ENCODE measurements at regions not wholly inside any gene's neighbourhood (a gene's known extent, or its start where the extent isn't known, plus 50 kb on each side); places are given as distances from the start of the nearest gene placed in this dataset.

DNA sequence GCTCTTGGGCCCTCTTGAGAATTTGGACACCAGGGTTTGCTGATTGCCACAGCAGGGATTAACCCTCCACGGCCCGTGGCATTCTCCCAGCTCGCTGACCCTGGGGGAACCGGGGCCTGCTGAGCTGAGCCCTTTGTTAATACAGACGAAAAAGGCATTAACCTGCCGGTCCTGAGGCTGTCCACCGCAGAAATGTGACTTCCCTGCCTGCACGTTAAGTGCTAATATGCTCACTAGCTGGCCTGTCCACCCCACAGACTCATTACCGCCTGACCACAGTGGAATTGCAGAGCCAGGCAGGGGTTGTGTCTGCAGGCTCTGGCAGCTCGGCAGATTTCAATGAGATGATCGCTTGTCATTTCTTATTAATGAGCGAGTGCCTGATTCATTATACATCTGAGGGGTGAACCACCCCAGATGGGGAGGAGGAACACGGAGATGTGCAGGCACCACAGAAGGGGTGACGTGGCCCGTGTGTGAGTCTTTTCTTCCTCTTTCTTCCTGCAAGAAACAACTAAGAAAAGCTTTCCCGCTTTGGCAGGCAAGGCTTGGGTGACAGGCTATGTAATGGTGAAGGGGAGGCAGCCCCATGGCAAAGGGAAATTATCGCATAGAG lies 126.0 kb downstream of the GLI2 start:
- no peak overlapping the region for H3K4me3 ChIP-seq
- no peak overlapping the region for H3K27ac ChIP-seq
- peaks cover 0 to 4% (median 0%) of the 10 kb centered on the region in 4 donors for H3K27me3 ChIP-seq
- DNase-seq (no peak), ATAC-seq (ENCODE audit: low FRiP score in 2 of 2) (no peak)
- H3K36me3 ChIP-seq, result no peaks in the 10 kb centered on the region
- H3K4me1 ChIP-seq, result peaks cover 0 to 2% (median 0%) of the 10 kb centered on the region in 4 donors
- WGBS, 2 donors, result 81 to 85% methylated on average over 8 to 17 of the region's 17 CpGs
- TF ChIP-seq POLR2A (IDR thresholded peaks at IDR 0.05) (no peak), EP300 (IDR thresholded peaks at IDR 0.05) (no peak)
- TF ChIP-seq, protein P1, sequence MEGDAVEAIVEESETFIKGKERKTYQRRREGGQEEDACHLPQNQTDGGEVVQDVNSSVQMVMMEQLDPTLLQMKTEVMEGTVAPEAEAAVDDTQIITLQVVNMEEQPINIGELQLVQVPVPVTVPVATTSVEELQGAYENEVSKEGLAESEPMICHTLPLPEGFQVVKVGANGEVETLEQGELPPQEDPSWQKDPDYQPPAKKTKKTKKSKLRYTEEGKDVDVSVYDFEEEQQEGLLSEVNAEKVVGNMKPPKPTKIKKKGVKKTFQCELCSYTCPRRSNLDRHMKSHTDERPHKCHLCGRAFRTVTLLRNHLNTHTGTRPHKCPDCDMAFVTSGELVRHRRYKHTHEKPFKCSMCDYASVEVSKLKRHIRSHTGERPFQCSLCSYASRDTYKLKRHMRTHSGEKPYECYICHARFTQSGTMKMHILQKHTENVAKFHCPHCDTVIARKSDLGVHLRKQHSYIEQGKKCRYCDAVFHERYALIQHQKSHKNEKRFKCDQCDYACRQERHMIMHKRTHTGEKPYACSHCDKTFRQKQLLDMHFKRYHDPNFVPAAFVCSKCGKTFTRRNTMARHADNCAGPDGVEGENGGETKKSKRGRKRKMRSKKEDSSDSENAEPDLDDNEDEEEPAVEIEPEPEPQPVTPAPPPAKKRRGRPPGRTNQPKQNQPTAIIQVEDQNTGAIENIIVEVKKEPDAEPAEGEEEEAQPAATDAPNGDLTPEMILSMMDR (IDR thresholded peaks at IDR 0.05), result no peak
- H3K9me3 ChIP-seq, result no peaks in the 10 kb centered on the region

DNA sequence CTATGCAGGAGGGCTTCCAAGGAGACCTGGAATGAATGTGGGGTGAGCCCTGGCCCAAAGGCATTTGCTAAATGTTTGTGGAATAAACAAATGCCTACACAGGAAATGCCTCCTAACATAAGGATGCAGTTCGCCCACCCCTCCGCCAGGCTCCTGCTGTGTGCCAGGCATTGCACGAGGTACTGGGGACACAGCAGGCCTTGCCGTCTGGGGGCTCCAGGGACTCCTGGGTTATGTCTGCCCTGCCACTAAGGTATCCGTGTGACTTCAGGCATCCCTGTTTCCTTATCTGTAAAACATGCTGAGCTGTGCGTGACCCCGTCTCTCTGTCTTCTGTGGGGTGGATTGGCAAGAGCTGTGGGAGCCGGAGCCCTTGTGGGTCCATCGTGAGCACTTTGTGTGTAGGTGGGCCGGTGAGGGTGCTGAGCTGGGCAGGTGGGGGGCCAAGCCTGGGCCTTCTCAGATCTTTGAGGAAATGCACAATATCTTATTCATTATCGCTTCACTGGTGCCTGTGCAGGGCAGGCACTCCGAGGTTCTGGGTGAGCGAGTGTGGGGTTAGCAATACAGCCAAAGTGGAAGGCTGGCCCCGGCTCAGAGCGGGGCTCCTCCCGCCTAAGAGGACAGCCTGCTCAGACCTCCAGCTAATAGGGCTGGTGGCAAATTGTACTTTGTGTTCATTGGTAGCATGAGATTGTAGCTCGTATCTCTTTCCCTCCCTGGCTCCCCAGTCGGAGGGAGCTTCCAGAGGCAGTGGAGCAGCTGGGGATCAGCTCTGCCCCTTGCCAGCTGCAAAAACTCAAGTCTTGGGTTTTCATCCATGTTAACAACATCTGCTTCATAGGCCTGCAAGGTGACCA lies 126.8 kb downstream of the GLI2 start:
- 72 to 78% methylated on average over 17 to 18 of the region's 18 CpGs for WGBS, 2 donors
- no peak overlapping the region for H3K4me3 ChIP-seq
- H3K4me1 ChIP-seq, result peaks cover 0 to 9% (median 6%) of the 10 kb centered on the region in 4 donors
- H3K9me3 ChIP-seq, result no peaks in the 10 kb centered on the region
- H3K27ac ChIP-seq, result no peak overlapping the region
- peaks cover 0 to 10% (median 2%) of the 10 kb centered on the region in 4 donors for H3K27me3 ChIP-seq
- DNase-seq, result peak in 1 of 2 donors; percentile 48
- no peaks in the 10 kb centered on the region for H3K36me3 ChIP-seq
- no peak for ATAC-seq (ENCODE audit: low FRiP score in 2 of 2)
- TF ChIP-seq POLR2A (IDR thresholded peaks at IDR 0.05) (no peak), EP300 (IDR thresholded peaks at IDR 0.05) (no peak), POLR2AphosphoS5 (IDR thresholded peaks at IDR 0.05) (no peak)
- TF ChIP-seq, protein P1 (IDR thresholded peaks at IDR 0.05), result no peak

DNA sequence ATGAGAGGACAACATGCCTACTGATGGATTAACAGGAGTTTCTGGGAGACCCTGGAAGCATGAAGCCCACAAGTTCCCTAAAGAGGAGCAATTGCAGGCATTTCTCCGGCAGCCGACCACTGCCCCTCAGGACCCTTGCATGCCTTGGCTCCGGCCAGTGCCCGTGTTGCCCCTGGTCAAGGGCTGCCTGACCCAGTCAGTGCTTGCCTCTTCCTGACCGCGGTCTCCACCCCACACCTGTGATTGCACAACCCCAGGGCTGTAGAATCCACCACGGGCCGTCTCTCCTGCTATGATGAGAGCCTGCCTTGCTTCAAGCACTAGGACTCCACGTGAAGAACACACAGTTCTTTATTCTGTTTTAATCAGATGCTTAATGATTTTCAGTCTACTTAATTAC lies 127.5 kb downstream of the GLI2 start:
- ATAC-seq (ENCODE audit: low FRiP score in 2 of 2), result no peak

DNA sequence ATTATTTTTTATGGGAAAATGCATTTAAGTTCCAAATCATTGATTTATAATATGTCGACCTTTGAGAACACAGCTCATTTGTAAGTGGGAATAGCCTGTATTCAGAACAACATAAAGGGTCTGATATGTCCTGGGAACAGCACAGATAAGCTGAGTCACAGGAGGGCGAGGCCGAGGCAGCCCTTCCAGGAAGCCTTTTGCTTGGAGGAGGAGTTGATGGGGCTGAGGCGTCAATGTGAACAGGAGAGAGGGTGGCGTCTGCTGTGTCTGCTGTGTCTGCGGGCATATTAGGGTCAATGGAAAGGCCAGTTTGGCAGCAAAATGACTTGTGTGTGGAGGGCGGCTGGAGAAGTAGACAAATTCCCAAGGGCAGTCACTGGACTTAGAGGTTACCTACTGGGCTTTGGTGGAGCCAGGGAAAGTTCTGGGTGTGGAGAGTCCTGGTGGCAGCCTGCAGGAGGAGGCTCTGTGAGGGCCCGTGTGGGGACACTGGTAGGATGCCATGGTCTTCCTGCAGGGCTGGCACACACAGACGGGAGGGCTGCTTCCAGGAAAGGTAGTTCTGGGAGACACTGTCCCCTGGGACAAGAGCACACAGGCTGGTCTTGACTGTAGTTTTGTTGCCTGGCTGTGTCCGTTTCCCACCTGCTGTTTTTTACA lies 128.1 kb downstream of the GLI2 start:
- Histone ChIP-seq H3K4me3 (no peak overlapping the region), H3K27me3 (peaks cover 0 to 15% (median 2%) of the 10 kb centered on the region in 4 donors), H3K27ac (no peak overlapping the region), H3K9me3 (no peaks in the 10 kb centered on the region), H3K4me1 (peaks cover 0 to 13% (median 10%) of the 10 kb centered on the region in 4 donors), H3K36me3 (no peaks in the 10 kb centered on the region)
- DNase-seq, result no peak
- TF ChIP-seq POLR2A (IDR thresholded peaks at IDR 0.05) (no peak), POLR2AphosphoS5 (IDR thresholded peaks at IDR 0.05) (no peak)
- TF ChIP-seq, protein P1 (IDR thresholded peaks at IDR 0.05), result no peak
- 75 to 83% methylated on average over 10 of the region's 10 CpGs for WGBS, 2 donors
- peak in 1 of 2 donors; percentile 72 for ATAC-seq (ENCODE audit: low FRiP score in 2 of 2)

More for the DNA sequence above, 127.5 kb downstream of the GLI2 start:
- H3K4me3 ChIP-seq, result no peak overlapping the region
- DNase-seq, result peak in 1 of 2 donors; percentile 66
- H3K27ac ChIP-seq, result no peak overlapping the region
- no peaks in the 10 kb centered on the region for H3K9me3 ChIP-seq
- H3K4me1 ChIP-seq, result peaks cover 0 to 13% (median 10%) of the 10 kb centered on the region in 4 donors
- TF ChIP-seq EP300 (IDR thresholded peaks at IDR 0.05), result no peak
- no peak for TF ChIP-seq POLR2A (IDR thresholded peaks at IDR 0.05)
- no peak for TF ChIP-seq POLR2AphosphoS5 (IDR thresholded peaks at IDR 0.05)
- TF ChIP-seq, protein P1 (IDR thresholded peaks at IDR 0.05), result no peak
- WGBS, 2 donors, result 73 to 90% methylated on average over 8 to 9 of the region's 9 CpGs
- H3K36me3 ChIP-seq, result no peaks in the 10 kb centered on the region
- H3K27me3 ChIP-seq, result peaks cover 0 to 15% (median 2%) of the 10 kb centered on the region in 4 donors

All from upper lobe of left lung (tissue), 6 donors.